Neural cell (in vitro differentiated cells): ENCODE measurements at regions not wholly inside any gene's neighbourhood (a gene's known extent, or its start where the extent isn't known, plus 50 kb on each side); places are given as distances from the start of the nearest gene placed in this dataset.

Experiments used
- H2AFZ ChIP-seq: fragments of 200-600, 300-800 bp; sonication (generic), shearing (Covaris generic); 2 replicates; pipeline ENCODE4 v1.6.0; 2014; ENCODE audit warnings: low read depth, mild to moderate bottlenecking, antibody characterized with exemption, low read length, moderate library complexity
- H3F3A ChIP-seq: fragments of 200-600 bp; shearing (Covaris generic); 2 replicates; pipeline ENCODE4 v1.6.1; 2016; ENCODE audit warnings: mild to moderate bottlenecking, moderate library complexity, mixed read lengths, antibody characterized with exemption, low read length; ENCODE audit not compliant: insufficient read depth, poor library complexity, severe bottlenecking
- H3K27ac ChIP-seq: fragments of 200-600, 300-800 bp; sonication (generic), shearing (Covaris generic); 2 replicates; pipeline ENCODE4 v1.5.1; 2014; ENCODE audit warnings: mild to moderate bottlenecking, low read length, moderate library complexity
- H3K27me3 ChIP-seq: fragments of 300-800, 200-600 bp; sonication (generic), shearing (Covaris generic); 2 replicates; pipeline ENCODE4 v1.6.0; 2014; ENCODE audit warnings: mild to moderate bottlenecking, low read depth, low read length, moderate library complexity; ENCODE audit not compliant: insufficient read depth
- H3K36me3 ChIP-seq: fragments of 300-800, 200-600 bp; sonication (generic), shearing (Covaris generic); 2 replicates; pipeline ENCODE4 v1.5.1; 2014; ENCODE audit warnings: mild to moderate bottlenecking, antibody characterized with exemption, low read length, moderate library complexity; ENCODE audit not compliant: insufficient read depth
- H3K4me2 ChIP-seq: fragments of 300-800, 200-600 bp; sonication (generic), shearing (Covaris generic); 2 replicates; pipeline ENCODE4 v1.6.0; 2014; ENCODE audit warnings: mild to moderate bottlenecking, low read length
- H3K4me3 ChIP-seq: fragments of 300-800, 200-600 bp; sonication (generic), shearing (Covaris generic); 2 replicates; pipeline ENCODE4 v1.5.1; 2014; ENCODE audit warnings: mild to moderate bottlenecking, low read length, moderate library complexity
- H3K79me2 ChIP-seq: fragments of 200-600 bp; shearing (Covaris generic); replicated peaks from 2 replicates; pipeline ENCODE4 v1.6.0; 2014; ENCODE audit warnings: mild to moderate bottlenecking, low read length, moderate library complexity; ENCODE audit not compliant: insufficient read depth
- H3K9ac ChIP-seq: fragments of 300-800, 200-600 bp; sonication (generic), shearing (Covaris generic); 2 replicates; pipeline ENCODE4 v1.6.1; 2016; ENCODE audit warnings: mild to moderate bottlenecking, low read length, mixed read lengths
- H3K9me2 ChIP-seq: fragments of 200-600 bp; shearing (Covaris generic); 2 replicates; pipeline ENCODE4 v1.6.1; 2016; ENCODE audit warnings: mild to moderate bottlenecking, low read length, mixed read lengths; ENCODE audit not compliant: insufficient read depth
- H3K9me3 ChIP-seq: fragments of 200-600, 300-800 bp; sonication (generic), shearing (Covaris generic); 2 replicates; pipeline ENCODE4 v1.6.1; 2016; ENCODE audit warnings: mild to moderate bottlenecking, mixed run types, low read length, moderate library complexity, mixed read lengths
- H4K20me1 ChIP-seq: fragments of 200-600 bp; shearing (Covaris generic); 2 replicates; pipeline ENCODE4 v1.6.1; 2016; ENCODE audit warnings: mild to moderate bottlenecking, mixed run types; ENCODE audit not compliant: insufficient read depth
- EP300 ChIP-seq: fragments of 450-650 bp; conservative IDR thresholded peaks from 2 replicates; pipeline ENCODE4 v1.6.1; 2014; ENCODE audit warnings: antibody characterized with exemption, mild to moderate bottlenecking, moderate library complexity; ENCODE audit not compliant: poor library complexity, severe bottlenecking
- EZH2 ChIP-seq: fragments of 200-600, 300-800 bp; shearing (Covaris generic), sonication (generic); IDR thresholded peaks from 2 replicates; pipeline ENCODE4 v1.6.1; 2014; ENCODE audit warnings: antibody characterized with exemption, low read length, borderline replicate concordance, mild to moderate bottlenecking; ENCODE audit not compliant: insufficient read depth, poor library complexity, severe bottlenecking
- MXI1 ChIP-seq: fragments of 450-650 bp; conservative IDR thresholded peaks from 2 replicates; pipeline ENCODE4 v1.6.1; 2014; ENCODE audit warnings: antibody characterized with exemption, mild to moderate bottlenecking; ENCODE audit not compliant: poor library complexity, severe bottlenecking
- POLR2AphosphoS5 ChIP-seq: IDR thresholded peaks from 2 replicates; pipeline ENCODE4 v1.6.1; 2012
- RAD21 ChIP-seq: fragments of 450-650 bp; conservative IDR thresholded peaks from 2 replicates; pipeline ENCODE4 v1.6.1; 2014; ENCODE audit warnings: antibody characterized with exemption, mild to moderate bottlenecking, moderate library complexity
- SMC3 ChIP-seq: fragments of 450-650 bp; conservative IDR thresholded peaks from 2 replicates; pipeline ENCODE4 v1.6.1; 2014; ENCODE audit warnings: antibody characterized with exemption, mild to moderate bottlenecking, moderate library complexity; ENCODE audit not compliant: poor library complexity
- TAF1 ChIP-seq: IDR thresholded peaks from 2 replicates; pipeline ENCODE4 v1.6.1; 2012; ENCODE audit warnings: low read depth
- TF ChIP-seq, protein P1 (sequence below): fragments of 450-650 bp; IDR thresholded peaks from 2 replicates; pipeline ENCODE4 v1.5.1; 2014; ENCODE audit warnings: antibody characterized with exemption, mild to moderate bottlenecking, moderate library complexity; ENCODE audit not compliant: poor library complexity, severe bottlenecking
- TF ChIP-seq, protein P2 (sequence below): IDR thresholded peaks from 2 replicates; pipeline ENCODE4 v1.6.1; 2012; ENCODE audit warnings: borderline replicate concordance

DNA sequence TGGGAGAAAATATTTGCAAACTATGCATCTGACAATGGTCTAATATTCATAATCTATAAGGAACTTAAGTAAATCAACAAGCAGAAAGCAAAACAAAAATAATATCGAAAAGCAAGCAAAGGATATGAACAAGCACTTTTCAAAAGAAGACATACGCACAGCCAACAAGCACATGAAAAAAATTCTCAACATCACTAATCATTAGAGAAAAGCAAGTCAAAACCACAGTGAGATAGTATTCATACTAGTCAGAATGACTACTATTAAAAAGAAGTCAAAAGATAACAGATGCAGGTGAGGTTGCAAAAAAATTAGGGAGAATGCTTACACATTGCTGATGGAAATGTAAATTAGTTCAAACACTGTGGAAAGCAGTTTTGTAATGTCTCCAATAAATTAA lies 410.2 kb downstream of the MMUT start:
- H3K9ac ChIP-seq, result no peak overlapping the region
- TF ChIP-seq RAD21, result no peak
- no peak for TF ChIP-seq TAF1
- TF ChIP-seq, protein P1, sequence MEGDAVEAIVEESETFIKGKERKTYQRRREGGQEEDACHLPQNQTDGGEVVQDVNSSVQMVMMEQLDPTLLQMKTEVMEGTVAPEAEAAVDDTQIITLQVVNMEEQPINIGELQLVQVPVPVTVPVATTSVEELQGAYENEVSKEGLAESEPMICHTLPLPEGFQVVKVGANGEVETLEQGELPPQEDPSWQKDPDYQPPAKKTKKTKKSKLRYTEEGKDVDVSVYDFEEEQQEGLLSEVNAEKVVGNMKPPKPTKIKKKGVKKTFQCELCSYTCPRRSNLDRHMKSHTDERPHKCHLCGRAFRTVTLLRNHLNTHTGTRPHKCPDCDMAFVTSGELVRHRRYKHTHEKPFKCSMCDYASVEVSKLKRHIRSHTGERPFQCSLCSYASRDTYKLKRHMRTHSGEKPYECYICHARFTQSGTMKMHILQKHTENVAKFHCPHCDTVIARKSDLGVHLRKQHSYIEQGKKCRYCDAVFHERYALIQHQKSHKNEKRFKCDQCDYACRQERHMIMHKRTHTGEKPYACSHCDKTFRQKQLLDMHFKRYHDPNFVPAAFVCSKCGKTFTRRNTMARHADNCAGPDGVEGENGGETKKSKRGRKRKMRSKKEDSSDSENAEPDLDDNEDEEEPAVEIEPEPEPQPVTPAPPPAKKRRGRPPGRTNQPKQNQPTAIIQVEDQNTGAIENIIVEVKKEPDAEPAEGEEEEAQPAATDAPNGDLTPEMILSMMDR, result no peak
- TF ChIP-seq MXI1, result no peak
- TF ChIP-seq, protein P2, sequence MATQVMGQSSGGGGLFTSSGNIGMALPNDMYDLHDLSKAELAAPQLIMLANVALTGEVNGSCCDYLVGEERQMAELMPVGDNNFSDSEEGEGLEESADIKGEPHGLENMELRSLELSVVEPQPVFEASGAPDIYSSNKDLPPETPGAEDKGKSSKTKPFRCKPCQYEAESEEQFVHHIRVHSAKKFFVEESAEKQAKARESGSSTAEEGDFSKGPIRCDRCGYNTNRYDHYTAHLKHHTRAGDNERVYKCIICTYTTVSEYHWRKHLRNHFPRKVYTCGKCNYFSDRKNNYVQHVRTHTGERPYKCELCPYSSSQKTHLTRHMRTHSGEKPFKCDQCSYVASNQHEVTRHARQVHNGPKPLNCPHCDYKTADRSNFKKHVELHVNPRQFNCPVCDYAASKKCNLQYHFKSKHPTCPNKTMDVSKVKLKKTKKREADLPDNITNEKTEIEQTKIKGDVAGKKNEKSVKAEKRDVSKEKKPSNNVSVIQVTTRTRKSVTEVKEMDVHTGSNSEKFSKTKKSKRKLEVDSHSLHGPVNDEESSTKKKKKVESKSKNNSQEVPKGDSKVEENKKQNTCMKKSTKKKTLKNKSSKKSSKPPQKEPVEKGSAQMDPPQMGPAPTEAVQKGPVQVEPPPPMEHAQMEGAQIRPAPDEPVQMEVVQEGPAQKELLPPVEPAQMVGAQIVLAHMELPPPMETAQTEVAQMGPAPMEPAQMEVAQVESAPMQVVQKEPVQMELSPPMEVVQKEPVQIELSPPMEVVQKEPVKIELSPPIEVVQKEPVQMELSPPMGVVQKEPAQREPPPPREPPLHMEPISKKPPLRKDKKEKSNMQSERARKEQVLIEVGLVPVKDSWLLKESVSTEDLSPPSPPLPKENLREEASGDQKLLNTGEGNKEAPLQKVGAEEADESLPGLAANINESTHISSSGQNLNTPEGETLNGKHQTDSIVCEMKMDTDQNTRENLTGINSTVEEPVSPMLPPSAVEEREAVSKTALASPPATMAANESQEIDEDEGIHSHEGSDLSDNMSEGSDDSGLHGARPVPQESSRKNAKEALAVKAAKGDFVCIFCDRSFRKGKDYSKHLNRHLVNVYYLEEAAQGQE, result no peak
- TF ChIP-seq SMC3, result no peak
- no peak for TF ChIP-seq EP300
- no peak for TF ChIP-seq POLR2AphosphoS5
- no peaks in the 10 kb centered on the region for H3K9me2 ChIP-seq
- H3F3A ChIP-seq, result no peaks in the 10 kb centered on the region
- no peak overlapping the region for H3K4me2 ChIP-seq
- H4K20me1 ChIP-seq, result no peaks in the 10 kb centered on the region
- H2AFZ ChIP-seq, result no peak overlapping the region
- H3K79me2 ChIP-seq, result no peaks in the 10 kb centered on the region
- no peaks in the 10 kb centered on the region for H3K36me3 ChIP-seq
- no peak overlapping the region for H3K27ac ChIP-seq
- no peaks in the 10 kb centered on the region for H3K27me3 ChIP-seq
- no peak overlapping the region for H3K4me3 ChIP-seq
- no peaks in the 10 kb centered on the region for H3K9me3 ChIP-seq

DNA sequence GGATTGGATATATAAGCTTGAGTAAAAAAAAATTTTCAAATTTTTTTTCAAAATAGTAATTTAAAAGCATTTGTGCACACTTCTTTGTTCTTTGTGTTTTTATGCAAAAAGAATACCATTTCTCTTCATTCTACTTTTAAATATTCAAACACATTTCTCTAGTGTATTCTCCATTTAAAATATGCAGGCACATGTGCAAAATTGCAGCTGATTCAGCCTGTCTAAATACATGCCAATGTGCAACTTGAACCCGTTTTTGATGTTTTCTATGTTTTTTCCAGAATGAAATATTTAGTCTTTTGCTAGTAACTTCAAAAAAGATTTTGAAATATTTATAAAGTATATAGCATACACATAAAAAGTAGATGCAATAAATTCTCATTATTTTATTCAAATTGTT lies 411.8 kb downstream of the MMUT start:
- TF ChIP-seq, protein P1, result no peak
- TF ChIP-seq POLR2AphosphoS5 (no peak), SMC3 (no peak), TAF1 (no peak), EZH2 (no peak), EP300 (no peak)
- H3F3A ChIP-seq, result no peaks in the 10 kb centered on the region

More for the DNA sequence above, 411.8 kb downstream of the MMUT start:
- H2AFZ ChIP-seq, result no peak overlapping the region
- H3K9me3 ChIP-seq, result no peaks in the 10 kb centered on the region
- no peaks in the 10 kb centered on the region for H4K20me1 ChIP-seq
- H3K4me3 ChIP-seq, result no peak overlapping the region
- H3K9ac ChIP-seq, result no peak overlapping the region
- no peaks in the 10 kb centered on the region for H3K27me3 ChIP-seq
- H3K79me2 ChIP-seq, result no peaks in the 10 kb centered on the region
- H3K27ac ChIP-seq, result no peak overlapping the region
- H3K36me3 ChIP-seq, result no peaks in the 10 kb centered on the region
- H3K9me2 ChIP-seq, result no peaks in the 10 kb centered on the region
- no peak overlapping the region for H3K4me2 ChIP-seq
